GM12891 (cell line): ENCODE measurements at regions not wholly inside any gene's neighbourhood (a gene's known extent, or its start where the extent isn't known, plus 50 kb on each side); places are given as distances from the start of the nearest gene placed in this dataset.

Source experiments
- POLR2A ChIP-seq: IDR thresholded peaks from 2 replicates; pipeline ENCODE4 v1.6.1; 2011; ENCODE audit warnings: low read depth, low read length, control low read depth
- POLR2AphosphoS5 ChIP-seq: IDR thresholded peaks from 2 replicates; pipeline ENCODE4 v1.6.1; 2011; ENCODE audit warnings: low read depth, low read length, control low read depth
- POU2F2 ChIP-seq: IDR thresholded peaks from 2 replicates; pipeline ENCODE4 v1.6.1; 2011; ENCODE audit warnings: low read depth, mild to moderate bottlenecking, control low read depth, low read length, moderate library complexity
- SPI1 ChIP-seq: IDR thresholded peaks from 2 replicates; pipeline ENCODE4 v1.6.1; 2011; ENCODE audit warnings: low read depth, low read length, control low read depth
- TAF1 ChIP-seq: IDR thresholded peaks from 2 replicates; pipeline ENCODE4 v1.6.1; 2011; ENCODE audit warnings: low read depth, low read length, control low read depth

- TF ChIP-seq POLR2A, result no peak
- no peak for TF ChIP-seq POLR2AphosphoS5
- no peak for TF ChIP-seq POU2F2
- no peak for TF ChIP-seq TAF1
- no peak for TF ChIP-seq SPI1
These were observed 71.9 kb upstream of the STX18 start for GRCh38 chr4:4613641-4614286.
